GM23338 (cell line): ENCODE measurements at regions not wholly inside any gene's neighbourhood (a gene's known extent, or its start where the extent isn't known, plus 50 kb on each side); places are given as distances from the start of the nearest gene placed in this dataset.

ENCODE experiments used
- ATAC-seq: fragments of 200-7000 bp; cut with Tn5 transposase; 3 replicates; pipeline ENCODE4 v1.9.1; 2020
- DNase-seq: peaks from one replicate; pipeline ENCODE4 v3.0.0-alpha.2; 2015; ENCODE audit warnings: low spot score
- H2AFZ ChIP-seq: fragments of 200-600 bp; sonication (generic); 2 replicates; pipeline ENCODE4 v1.8.0; 2016; ENCODE audit warnings: antibody characterized with exemption, mild to moderate bottlenecking, moderate library complexity
- H3F3A ChIP-seq: fragments of 200-600 bp; sonication (generic); replicated peaks from 2 replicates; pipeline ENCODE4 v1.8.0; 2017; ENCODE audit warnings: antibody characterized with exemption, mixed run types, low read depth
- H3K27ac ChIP-seq: fragments of 200-600 bp; sonication (generic); 2 replicates; pipeline ENCODE4 v1.6.1; 2016; ENCODE audit warnings: low read depth
- H3K27me3 ChIP-seq: fragments of 200-600 bp; sonication (generic); 2 replicates; pipeline ENCODE4 v1.8.0; 2016; ENCODE audit warnings: mild to moderate bottlenecking, mixed run types, moderate library complexity; ENCODE audit not compliant: insufficient read depth
- H3K36me3 ChIP-seq: fragments of 200-600 bp; sonication (generic); 2 replicates; pipeline ENCODE4 v1.8.0; 2016; ENCODE audit warnings: mild to moderate bottlenecking; ENCODE audit not compliant: insufficient read depth
- H3K4me1 ChIP-seq: fragments of 200-600 bp; sonication (generic); 2 replicates; pipeline ENCODE4 v1.8.0; 2016; ENCODE audit warnings: mild to moderate bottlenecking, moderate library complexity; ENCODE audit not compliant: insufficient read depth
- H3K4me2 ChIP-seq: fragments of 200-600 bp; sonication (generic); 2 replicates; pipeline ENCODE4 v1.7.1; 2017; ENCODE audit warnings: mixed run types
- H3K4me3 ChIP-seq: fragments of 200-600 bp; sonication (generic); 2 replicates; pipeline ENCODE4 v1.6.1; 2016; ENCODE audit warnings: mixed run types
- H3K79me2 ChIP-seq: fragments of 200-600 bp; sonication (generic); replicated peaks from 2 replicates; pipeline ENCODE4 v1.8.0; 2017; ENCODE audit warnings: mild to moderate bottlenecking; ENCODE audit not compliant: insufficient read depth
- H3K9me2 ChIP-seq: fragments of 200-600 bp; sonication (generic); 2 replicates; pipeline ENCODE4 v1.8.0; 2017; ENCODE audit not compliant: insufficient read depth
- H4K20me1 ChIP-seq: fragments of 200-600 bp; sonication (generic); replicated peaks from 2 replicates; pipeline ENCODE4 v1.8.0; 2017; ENCODE audit warnings: mild to moderate bottlenecking; ENCODE audit not compliant: insufficient read depth
- H3K27ac Mint-ChIP-seq: 2 replicates; pipeline ENCODE4 v1.8.0; 2020; ENCODE audit warnings: inconsistent platforms, mild to moderate bottlenecking, moderate library complexity, mixed read lengths
- H3K27me3 Mint-ChIP-seq: 3 replicates; pipeline ENCODE4 v1.8.0; 2022; ENCODE audit warnings: low read depth, mild to moderate bottlenecking, moderate library complexity, mixed read lengths, inconsistent platforms; ENCODE audit not compliant: insufficient read depth, poor library complexity
- H3K36me3 Mint-ChIP-seq: 3 replicates; pipeline ENCODE4 v1.8.0; 2021; ENCODE audit warnings: low read depth, mild to moderate bottlenecking, inconsistent platforms, moderate library complexity, mixed read lengths
- H3K4me1 Mint-ChIP-seq: 3 replicates; pipeline ENCODE4 v1.8.0; 2020; ENCODE audit warnings: mild to moderate bottlenecking, inconsistent platforms, mixed read lengths
- H3K4me3 Mint-ChIP-seq: 3 replicates; pipeline ENCODE4 v1.8.0; 2021; ENCODE audit warnings: moderate library complexity, mild to moderate bottlenecking, inconsistent platforms, mixed read lengths
- H3K9me3 Mint-ChIP-seq: 3 replicates; pipeline ENCODE4 v1.8.0; 2020; ENCODE audit warnings: moderate library complexity, mild to moderate bottlenecking, inconsistent platforms, mixed read lengths
- CREB1 ChIP-seq: fragments of 250-450 bp; sonication (Bioruptor Pico); IDR thresholded peaks from 2 replicates; pipeline ENCODE4 v1.5.0; 2020; ENCODE audit warnings: low read depth, mild to moderate bottlenecking, moderate library complexity
- EZH2 ChIP-seq: fragments of 200-600 bp; sonication (generic); IDR thresholded peaks from one replicate; pipeline ENCODE4 v1.8.0; 2017; ENCODE audit warnings: antibody characterized with exemption, mild to moderate bottlenecking, low read depth; ENCODE audit not compliant: unreplicated experiment
- EZH2phosphoT487 ChIP-seq: fragments of 200-600 bp; sonication (generic); IDR thresholded peaks from one replicate; pipeline ENCODE4 v1.8.1; 2018; ENCODE audit warnings: antibody characterized with exemption; ENCODE audit not compliant: unreplicated experiment
- JUNB ChIP-seq: IDR thresholded peaks from one replicate; pipeline ENCODE4 v1.6.1; 2016; ENCODE audit warnings: antibody characterized with exemption; ENCODE audit not compliant: unreplicated experiment
- NANOG ChIP-seq: IDR thresholded peaks from 2 replicates; pipeline ENCODE4 v1.6.1; 2016; ENCODE audit warnings: antibody characterized with exemption, borderline replicate concordance
- POLR2AphosphoS5 ChIP-seq: IDR thresholded peaks from 2 replicates; pipeline ENCODE4 v1.6.1; 2016; ENCODE audit warnings: antibody characterized with exemption, low read depth
- STAT1 ChIP-seq: IDR thresholded peaks from one replicate; pipeline ENCODE4 v1.6.1; 2016; ENCODE audit warnings: antibody characterized with exemption; ENCODE audit not compliant: unreplicated experiment
- ZNF114 ChIP-seq: fragments of 250-450 bp; sonication (Bioruptor Pico); IDR thresholded peaks from 2 replicates; pipeline ENCODE4 v1.5.0; 2020; ENCODE audit warnings: mild to moderate bottlenecking, moderate library complexity
- ZNF331 ChIP-seq: fragments of 250-450 bp; sonication (Bioruptor Pico); IDR thresholded peaks from 2 replicates; pipeline ENCODE4 v1.5.0; 2020; ENCODE audit warnings: low read depth, mild to moderate bottlenecking, moderate library complexity
- TF ChIP-seq, protein P1 (sequence below): IDR thresholded peaks from 2 replicates; pipeline ENCODE4 v1.6.1; 2016; ENCODE audit warnings: antibody characterized with exemption
- TF ChIP-seq, protein P2 (sequence below), 2 experiments: fragments of 200-600 bp in 1 of 2; sonication (generic) in 1 of 2; conservative IDR thresholded peaks; 2 replicates each; pipeline versions ENCODE4 v1.5.1 to v1.6.1; 2016 to 2017; ENCODE audit warnings: antibody characterized with exemption in 2 of 2, low read depth in 2 of 2, mild to moderate bottlenecking in 2 of 2, moderate library complexity in 1 of 2
- TF ChIP-seq, protein P3 (sequence below): IDR thresholded peaks from one replicate; pipeline ENCODE4 v1.6.1; 2018; ENCODE audit warnings: antibody characterized with exemption; ENCODE audit not compliant: unreplicated experiment
- TF ChIP-seq, protein P4 (sequence below): fragments of 250-450 bp; sonication (Bioruptor Pico); IDR thresholded peaks from 2 replicates; pipeline ENCODE4 v1.5.0; 2020; ENCODE audit warnings: mild to moderate bottlenecking, moderate library complexity

DNA sequence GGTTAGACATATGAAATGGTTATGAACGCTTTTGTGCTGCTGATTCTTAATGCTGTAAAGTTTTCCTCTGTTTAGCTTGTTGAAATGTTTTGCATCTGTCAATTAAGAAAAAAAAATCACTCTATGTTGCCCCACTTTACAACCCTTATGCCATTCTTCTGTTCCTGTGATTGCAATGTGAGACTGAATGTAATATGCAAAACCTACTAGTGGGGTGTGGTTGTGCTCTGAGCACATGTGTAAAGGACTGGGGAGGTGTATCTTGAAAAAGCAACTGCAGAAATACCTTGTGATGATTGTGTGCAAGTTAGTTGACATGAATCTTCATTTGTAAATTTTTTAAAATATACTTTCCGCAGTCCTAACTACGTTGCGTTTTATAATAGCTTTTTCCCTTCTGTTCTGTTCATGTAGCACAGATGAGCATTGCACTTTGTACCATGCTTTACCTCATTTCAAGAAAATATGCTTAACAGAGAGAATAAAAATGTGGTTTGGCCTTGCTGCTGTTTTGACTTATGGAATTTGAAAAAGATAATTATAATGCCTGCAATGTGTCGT lies 357.0 kb upstream of the PIK3R1 start:
- no peak overlapping the region for H3K4me2 ChIP-seq
- no peaks in the 10 kb centered on the region for H3K36me3 Mint-ChIP-seq
- no peaks in the 10 kb centered on the region for H3K9me2 ChIP-seq
- peaks cover 3% of the 10 kb centered on the region; the same call in 2 of the 3 replicates for H3K9me3 Mint-ChIP-seq
- H3K4me1 Mint-ChIP-seq: peaks cover 3% of the 10 kb centered on the region; the same call in 1 of the 3 replicates
- no peaks in the 10 kb centered on the region for H3K79me2 ChIP-seq
- ATAC-seq (no peak), DNase-seq (no peak)
- H3K4me3 Mint-ChIP-seq: no peak overlapping the region
- H3K36me3 ChIP-seq: no peaks in the 10 kb centered on the region
- TF ChIP-seq EZH2 (no peak), STAT1 (no peak), POLR2AphosphoS5 (no peak), CREB1 (CRISPR knock-in tag) (no peak), ZNF114 (no peak), EZH2phosphoT487 (no peak), NANOG (no peak), JUNB (no peak), ZNF331 (CRISPR knock-in tag) (no peak)
- TF ChIP-seq, protein P1, sequence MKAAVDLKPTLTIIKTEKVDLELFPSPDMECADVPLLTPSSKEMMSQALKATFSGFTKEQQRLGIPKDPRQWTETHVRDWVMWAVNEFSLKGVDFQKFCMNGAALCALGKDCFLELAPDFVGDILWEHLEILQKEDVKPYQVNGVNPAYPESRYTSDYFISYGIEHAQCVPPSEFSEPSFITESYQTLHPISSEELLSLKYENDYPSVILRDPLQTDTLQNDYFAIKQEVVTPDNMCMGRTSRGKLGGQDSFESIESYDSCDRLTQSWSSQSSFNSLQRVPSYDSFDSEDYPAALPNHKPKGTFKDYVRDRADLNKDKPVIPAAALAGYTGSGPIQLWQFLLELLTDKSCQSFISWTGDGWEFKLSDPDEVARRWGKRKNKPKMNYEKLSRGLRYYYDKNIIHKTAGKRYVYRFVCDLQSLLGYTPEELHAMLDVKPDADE: no peak
- TF ChIP-seq, protein P2, sequence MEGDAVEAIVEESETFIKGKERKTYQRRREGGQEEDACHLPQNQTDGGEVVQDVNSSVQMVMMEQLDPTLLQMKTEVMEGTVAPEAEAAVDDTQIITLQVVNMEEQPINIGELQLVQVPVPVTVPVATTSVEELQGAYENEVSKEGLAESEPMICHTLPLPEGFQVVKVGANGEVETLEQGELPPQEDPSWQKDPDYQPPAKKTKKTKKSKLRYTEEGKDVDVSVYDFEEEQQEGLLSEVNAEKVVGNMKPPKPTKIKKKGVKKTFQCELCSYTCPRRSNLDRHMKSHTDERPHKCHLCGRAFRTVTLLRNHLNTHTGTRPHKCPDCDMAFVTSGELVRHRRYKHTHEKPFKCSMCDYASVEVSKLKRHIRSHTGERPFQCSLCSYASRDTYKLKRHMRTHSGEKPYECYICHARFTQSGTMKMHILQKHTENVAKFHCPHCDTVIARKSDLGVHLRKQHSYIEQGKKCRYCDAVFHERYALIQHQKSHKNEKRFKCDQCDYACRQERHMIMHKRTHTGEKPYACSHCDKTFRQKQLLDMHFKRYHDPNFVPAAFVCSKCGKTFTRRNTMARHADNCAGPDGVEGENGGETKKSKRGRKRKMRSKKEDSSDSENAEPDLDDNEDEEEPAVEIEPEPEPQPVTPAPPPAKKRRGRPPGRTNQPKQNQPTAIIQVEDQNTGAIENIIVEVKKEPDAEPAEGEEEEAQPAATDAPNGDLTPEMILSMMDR (conservative IDR thresholded peaks at IDR 0.05; ENCODE audit: low read depth in 2 of 2): no peak
- TF ChIP-seq, protein P3, sequence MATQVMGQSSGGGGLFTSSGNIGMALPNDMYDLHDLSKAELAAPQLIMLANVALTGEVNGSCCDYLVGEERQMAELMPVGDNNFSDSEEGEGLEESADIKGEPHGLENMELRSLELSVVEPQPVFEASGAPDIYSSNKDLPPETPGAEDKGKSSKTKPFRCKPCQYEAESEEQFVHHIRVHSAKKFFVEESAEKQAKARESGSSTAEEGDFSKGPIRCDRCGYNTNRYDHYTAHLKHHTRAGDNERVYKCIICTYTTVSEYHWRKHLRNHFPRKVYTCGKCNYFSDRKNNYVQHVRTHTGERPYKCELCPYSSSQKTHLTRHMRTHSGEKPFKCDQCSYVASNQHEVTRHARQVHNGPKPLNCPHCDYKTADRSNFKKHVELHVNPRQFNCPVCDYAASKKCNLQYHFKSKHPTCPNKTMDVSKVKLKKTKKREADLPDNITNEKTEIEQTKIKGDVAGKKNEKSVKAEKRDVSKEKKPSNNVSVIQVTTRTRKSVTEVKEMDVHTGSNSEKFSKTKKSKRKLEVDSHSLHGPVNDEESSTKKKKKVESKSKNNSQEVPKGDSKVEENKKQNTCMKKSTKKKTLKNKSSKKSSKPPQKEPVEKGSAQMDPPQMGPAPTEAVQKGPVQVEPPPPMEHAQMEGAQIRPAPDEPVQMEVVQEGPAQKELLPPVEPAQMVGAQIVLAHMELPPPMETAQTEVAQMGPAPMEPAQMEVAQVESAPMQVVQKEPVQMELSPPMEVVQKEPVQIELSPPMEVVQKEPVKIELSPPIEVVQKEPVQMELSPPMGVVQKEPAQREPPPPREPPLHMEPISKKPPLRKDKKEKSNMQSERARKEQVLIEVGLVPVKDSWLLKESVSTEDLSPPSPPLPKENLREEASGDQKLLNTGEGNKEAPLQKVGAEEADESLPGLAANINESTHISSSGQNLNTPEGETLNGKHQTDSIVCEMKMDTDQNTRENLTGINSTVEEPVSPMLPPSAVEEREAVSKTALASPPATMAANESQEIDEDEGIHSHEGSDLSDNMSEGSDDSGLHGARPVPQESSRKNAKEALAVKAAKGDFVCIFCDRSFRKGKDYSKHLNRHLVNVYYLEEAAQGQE: no peak
- TF ChIP-seq, protein P4, sequence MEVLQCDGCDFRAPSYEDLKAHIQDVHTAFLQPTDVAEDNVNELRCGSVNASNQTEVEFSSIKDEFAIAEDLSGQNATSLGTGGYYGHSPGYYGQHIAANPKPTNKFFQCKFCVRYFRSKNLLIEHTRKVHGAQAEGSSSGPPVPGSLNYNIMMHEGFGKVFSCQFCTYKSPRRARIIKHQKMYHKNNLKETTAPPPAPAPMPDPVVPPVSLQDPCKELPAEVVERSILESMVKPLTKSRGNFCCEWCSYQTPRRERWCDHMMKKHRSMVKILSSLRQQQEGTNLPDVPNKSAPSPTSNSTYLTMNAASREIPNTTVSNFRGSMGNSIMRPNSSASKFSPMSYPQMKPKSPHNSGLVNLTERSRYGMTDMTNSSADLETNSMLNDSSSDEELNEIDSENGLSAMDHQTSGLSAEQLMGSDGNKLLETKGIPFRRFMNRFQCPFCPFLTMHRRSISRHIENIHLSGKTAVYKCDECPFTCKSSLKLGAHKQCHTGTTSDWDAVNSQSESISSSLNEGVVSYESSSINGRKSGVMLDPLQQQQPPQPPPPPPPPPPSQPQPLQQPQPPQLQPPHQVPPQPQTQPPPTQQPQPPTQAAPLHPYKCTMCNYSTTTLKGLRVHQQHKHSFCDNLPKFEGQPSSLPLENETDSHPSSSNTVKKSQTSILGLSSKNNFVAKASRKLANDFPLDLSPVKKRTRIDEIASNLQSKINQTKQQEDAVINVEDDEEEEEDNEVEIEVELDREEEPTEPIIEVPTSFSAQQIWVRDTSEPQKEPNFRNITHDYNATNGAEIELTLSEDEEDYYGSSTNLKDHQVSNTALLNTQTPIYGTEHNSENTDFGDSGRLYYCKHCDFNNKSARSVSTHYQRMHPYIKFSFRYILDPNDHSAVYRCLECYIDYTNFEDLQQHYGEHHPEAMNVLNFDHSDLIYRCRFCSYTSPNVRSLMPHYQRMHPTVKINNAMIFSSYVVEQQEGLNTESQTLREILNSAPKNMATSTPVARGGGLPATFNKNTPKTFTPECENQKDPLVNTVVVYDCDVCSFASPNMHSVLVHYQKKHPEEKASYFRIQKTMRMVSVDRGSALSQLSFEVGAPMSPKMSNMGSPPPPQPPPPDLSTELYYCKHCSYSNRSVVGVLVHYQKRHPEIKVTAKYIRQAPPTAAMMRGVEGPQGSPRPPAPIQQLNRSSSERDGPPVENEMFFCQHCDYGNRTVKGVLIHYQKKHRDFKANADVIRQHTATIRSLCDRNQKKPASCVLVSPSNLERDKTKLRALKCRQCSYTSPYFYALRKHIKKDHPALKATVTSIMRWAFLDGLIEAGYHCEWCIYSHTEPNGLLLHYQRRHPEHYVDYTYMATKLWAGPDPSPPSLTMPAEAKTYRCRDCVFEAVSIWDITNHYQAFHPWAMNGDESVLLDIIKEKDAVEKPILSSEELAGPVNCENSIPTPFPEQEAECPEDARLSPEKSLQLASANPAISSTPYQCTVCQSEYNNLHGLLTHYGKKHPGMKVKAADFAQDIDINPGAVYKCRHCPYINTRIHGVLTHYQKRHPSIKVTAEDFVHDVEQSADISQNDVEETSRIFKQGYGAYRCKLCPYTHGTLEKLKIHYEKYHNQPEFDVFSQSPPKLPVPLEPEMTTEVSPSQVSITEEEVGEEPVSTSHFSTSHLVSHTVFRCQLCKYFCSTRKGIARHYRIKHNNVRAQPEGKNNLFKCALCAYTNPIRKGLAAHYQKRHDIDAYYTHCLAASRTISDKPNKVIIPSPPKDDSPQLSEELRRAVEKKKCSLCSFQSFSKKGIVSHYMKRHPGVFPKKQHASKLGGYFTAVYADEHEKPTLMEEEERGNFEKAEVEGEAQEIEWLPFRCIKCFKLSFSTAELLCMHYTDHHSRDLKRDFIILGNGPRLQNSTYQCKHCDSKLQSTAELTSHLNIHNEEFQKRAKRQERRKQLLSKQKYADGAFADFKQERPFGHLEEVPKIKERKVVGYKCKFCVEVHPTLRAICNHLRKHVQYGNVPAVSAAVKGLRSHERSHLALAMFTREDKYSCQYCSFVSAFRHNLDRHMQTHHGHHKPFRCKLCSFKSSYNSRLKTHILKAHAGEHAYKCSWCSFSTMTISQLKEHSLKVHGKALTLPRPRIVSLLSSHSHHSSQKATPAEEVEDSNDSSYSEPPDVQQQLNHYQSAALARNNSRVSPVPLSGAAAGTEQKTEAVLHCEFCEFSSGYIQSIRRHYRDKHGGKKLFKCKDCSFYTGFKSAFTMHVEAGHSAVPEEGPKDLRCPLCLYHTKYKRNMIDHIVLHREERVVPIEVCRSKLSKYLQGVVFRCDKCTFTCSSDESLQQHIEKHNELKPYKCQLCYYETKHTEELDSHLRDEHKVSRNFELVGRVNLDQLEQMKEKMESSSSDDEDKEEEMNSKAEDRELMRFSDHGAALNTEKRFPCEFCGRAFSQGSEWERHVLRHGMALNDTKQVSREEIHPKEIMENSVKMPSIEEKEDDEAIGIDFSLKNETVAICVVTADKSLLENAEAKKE: no peak
- no peaks in the 10 kb centered on the region for H4K20me1 ChIP-seq
- H2AFZ ChIP-seq: no peak overlapping the region
- no peaks in the 10 kb centered on the region for H3F3A ChIP-seq
- no peak overlapping the region for H3K27ac ChIP-seq
- no peak overlapping the region for H3K4me3 ChIP-seq
- H3K27me3 Mint-ChIP-seq: no peaks in the 10 kb centered on the region
- no peaks in the 10 kb centered on the region for H3K4me1 ChIP-seq
- H3K27me3 ChIP-seq: no peaks in the 10 kb centered on the region
- H3K27ac Mint-ChIP-seq: no peak overlapping the region
